Mesenchymal stem cell (in vitro differentiated cells and primary cell): ENCODE measurements at regions not wholly inside any gene's neighbourhood (a gene's known extent, or its start where the extent isn't known, plus 50 kb on each side); places are given as distances from the start of the nearest gene placed in this dataset.
A peak's percentile ranks its signal among the peaks of the same experiment; 100 is the strongest.

Source experiments
- DNase-seq: peaks from one replicate; pipeline ENCODE4 v3.0.0-alpha.2; 2013
- H2AFZ ChIP-seq: one replicate; pipeline ENCODE4 v1.6.1; 2013; ENCODE audit warnings: low read depth, mild to moderate bottlenecking, control low read depth, inconsistent platforms, low read length, moderate library complexity
- H2AK5ac ChIP-seq: 2 replicates; pipeline ENCODE4 v1.6.1; 2013; ENCODE audit warnings: low read length, moderate library complexity, mild to moderate bottlenecking, inconsistent platforms; ENCODE audit not compliant: severe bottlenecking
- H2BK120ac ChIP-seq: one replicate; pipeline ENCODE4 v1.6.1; 2013; ENCODE audit warnings: low read depth, mild to moderate bottlenecking, inconsistent platforms, low read length, moderate library complexity
- H2BK12ac ChIP-seq, 2 experiments: one replicate each; pipeline ENCODE4 v1.6.1; 2013; ENCODE audit warnings: inconsistent platforms in 2 of 2, low read length in 2 of 2, mild to moderate bottlenecking in 2 of 2, moderate library complexity in 2 of 2, control low read depth in 1 of 2
- H2BK15ac ChIP-seq: one replicate; pipeline ENCODE4 v1.6.1; 2013; ENCODE audit warnings: mild to moderate bottlenecking, low read depth, inconsistent platforms; ENCODE audit not compliant: poor library complexity, severe bottlenecking
- H2BK5ac ChIP-seq: 2 replicates; pipeline ENCODE4 v1.6.1; 2013; ENCODE audit warnings: low read depth, mild to moderate bottlenecking, low read length, control low read depth, inconsistent platforms; ENCODE audit not compliant: poor library complexity, severe bottlenecking
- H3K14ac ChIP-seq, 2 experiments: one replicate each; pipeline ENCODE4 v1.6.1; 2013; ENCODE audit warnings: inconsistent platforms in 2 of 2, low read length in 2 of 2, control low read depth in 1 of 2, mild to moderate bottlenecking in 1 of 2, moderate library complexity in 1 of 2
- H3K18ac ChIP-seq, 2 experiments: one replicate each; pipeline ENCODE4 v1.6.1; 2013; ENCODE audit warnings: inconsistent platforms in 2 of 2, low read length in 2 of 2, control low read depth in 1 of 2, low read depth in 1 of 2, mild to moderate bottlenecking in 1 of 2
- H3K23ac ChIP-seq, 2 experiments: one replicate each; pipeline ENCODE4 v1.6.1; 2013; ENCODE audit warnings: inconsistent platforms in 2 of 2, low read length in 2 of 2, mild to moderate bottlenecking in 2 of 2, moderate library complexity in 2 of 2, control low read depth in 1 of 2
- H3K27ac ChIP-seq: 2 replicates; pipeline ENCODE4 v1.5.1; 2013; ENCODE audit warnings: mild to moderate bottlenecking, moderate library complexity, low read length, control low read depth, inconsistent platforms; ENCODE audit not compliant: poor library complexity, severe bottlenecking
- H3K27me3 ChIP-seq, 2 experiments: 2 replicates each; pipeline versions ENCODE4 v1.6.1 to v1.7.0; 2013; ENCODE audit warnings: low read length in 2 of 2, mild to moderate bottlenecking in 2 of 2, moderate library complexity in 2 of 2, control low read depth in 1 of 2, inconsistent platforms in 1 of 2; ENCODE audit not compliant: control insufficient read depth in 1 of 2, insufficient read depth in 1 of 2
- H3K36me3 ChIP-seq, 2 experiments: 2 replicates each; pipeline versions ENCODE4 v1.6.1 to v1.7.0; 2013; ENCODE audit warnings: low read length in 2 of 2, control low read depth in 1 of 2, inconsistent platforms in 1 of 2, low read depth in 1 of 2, mild to moderate bottlenecking in 1 of 2; ENCODE audit not compliant: insufficient read depth in 2 of 2, control insufficient read depth in 1 of 2
- H3K4ac ChIP-seq, 2 experiments: one replicate each; pipeline ENCODE4 v1.6.1; 2013; ENCODE audit warnings: inconsistent platforms in 2 of 2, low read length in 2 of 2, mild to moderate bottlenecking in 2 of 2, moderate library complexity in 2 of 2, control low read depth in 1 of 2, low read depth in 1 of 2
- H3K4me1 ChIP-seq: 2 replicates; pipeline ENCODE4 v1.6.1; 2013; ENCODE audit warnings: low read depth, low read length, control low read depth; ENCODE audit not compliant: control insufficient read depth, insufficient read depth
- H3K4me2 ChIP-seq: 2 replicates; pipeline ENCODE4 v1.6.1; 2013; ENCODE audit warnings: low read length, mild to moderate bottlenecking, inconsistent platforms; ENCODE audit not compliant: poor library complexity, severe bottlenecking
- H3K4me3 ChIP-seq, 2 experiments: 2 replicates each; pipeline versions ENCODE4 v1.5.1 to v1.7.0; 2013; ENCODE audit warnings: low read length in 2 of 2, mild to moderate bottlenecking in 2 of 2, control low read depth in 1 of 2, low read depth in 1 of 2; ENCODE audit not compliant: insufficient read depth in 1 of 2
- H3K79me1 ChIP-seq: replicated peaks from 2 replicates; pipeline ENCODE4 v1.6.1; 2013; ENCODE audit warnings: mild to moderate bottlenecking, control low read depth, low read length, inconsistent platforms; ENCODE audit not compliant: poor library complexity, severe bottlenecking
- H3K9ac ChIP-seq: 2 replicates; pipeline ENCODE4 v1.7.0; 2013; ENCODE audit warnings: mild to moderate bottlenecking, low read length, moderate library complexity
- H3K9me3 ChIP-seq: 2 replicates; pipeline ENCODE4 v1.7.0; 2013; ENCODE audit warnings: mild to moderate bottlenecking, low read length; ENCODE audit not compliant: control insufficient read depth
- H4K8ac ChIP-seq: one replicate; pipeline ENCODE4 v1.6.1; 2013; ENCODE audit warnings: inconsistent platforms, mild to moderate bottlenecking, low read length, moderate library complexity
- H4K91ac ChIP-seq: one replicate; pipeline ENCODE4 v1.6.1; 2013; ENCODE audit warnings: mild to moderate bottlenecking, low read length, inconsistent platforms
- WGBS: methylation state at CpG from one replicate; pipeline ENCODE4 v1.1.7; 2013; ENCODE audit warnings: mixed read lengths; 5-methylcytosine and 5-hydroxymethylcytosine counted together

GRCh38 chr3:87069021-87069420, 78.1 kb upstream of the VGLL3 start:
- Histone ChIP-seq H3K9ac (no peak overlapping the region), H3K23ac (no peak overlapping the region), H2BK12ac (no peak overlapping the region), H3K9me3 (no peaks in the 10 kb centered on the region), H2BK120ac (no peak overlapping the region), H3K27ac (no peak overlapping the region), H3K18ac (no peak overlapping the region), H3K14ac (no peak overlapping the region), H2BK5ac (no peak overlapping the region), H3K27me3 (no peaks in the 10 kb centered on the region), H3K79me1 (no peaks in the 10 kb centered on the region), H2AFZ (no peak overlapping the region), H3K4me2 (no peak overlapping the region), H3K4me3 (no peak overlapping the region), H3K4ac (no peak overlapping the region), H4K91ac (no peak overlapping the region), H3K4me1 (no peaks in the 10 kb centered on the region), H3K36me3 (no peaks in the 10 kb centered on the region), H2BK15ac (no peak overlapping the region), H4K8ac (no peak overlapping the region), H2AK5ac (no peak overlapping the region)
- no peak for DNase-seq
- 81% methylated on average over 4 of the region's 5 CpGs for WGBS

DNA sequence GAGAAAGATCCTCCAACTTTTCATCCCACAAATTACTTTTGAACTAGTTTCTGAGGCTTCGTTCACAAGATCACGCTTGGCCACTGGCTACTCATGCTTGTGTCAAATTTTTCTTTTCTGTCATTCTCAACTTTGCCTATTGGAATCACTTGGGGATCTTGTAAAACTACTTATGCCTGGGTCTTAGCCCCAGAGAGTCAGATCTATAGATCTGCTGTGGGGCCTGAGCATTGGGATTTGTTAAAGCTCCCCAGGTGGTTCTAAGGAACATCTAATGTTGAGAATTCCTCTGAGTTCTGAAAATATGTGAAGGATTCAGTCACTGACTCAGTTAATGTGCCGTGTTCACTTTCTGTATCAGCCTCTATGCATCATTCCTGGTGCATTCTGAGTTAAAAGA, 71.7 kb upstream of the VGLL3 start:
- WGBS: 98% methylated on average over 2 of the region's 3 CpGs

DNA sequence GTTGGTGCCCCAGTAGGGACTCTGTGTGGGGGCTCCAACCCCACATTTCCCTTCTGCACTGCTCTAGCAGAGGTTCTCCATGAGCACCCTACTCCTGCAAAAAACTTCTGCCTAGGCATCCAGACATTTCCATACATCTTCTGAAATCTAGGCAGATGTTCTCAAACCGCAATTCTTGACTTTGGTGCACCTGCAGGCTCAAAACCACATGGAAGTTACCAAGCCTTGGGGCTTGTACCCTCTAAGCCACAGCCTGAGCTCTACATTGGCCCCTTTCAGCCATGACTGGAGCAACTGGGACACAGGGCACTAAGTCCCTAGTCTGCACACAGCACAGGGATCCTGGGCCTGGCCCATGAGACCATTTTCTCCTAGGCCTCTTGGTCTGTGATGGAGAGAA, 66.5 kb upstream of the VGLL3 start:
- no peak overlapping the region for H3K18ac ChIP-seq
- H2BK120ac ChIP-seq: no peak overlapping the region

More for the DNA sequence above, 71.7 kb upstream of the VGLL3 start:
- no peaks in the 10 kb centered on the region for H3K79me1 ChIP-seq
- H4K8ac ChIP-seq: no peak overlapping the region
- no peak overlapping the region for H3K9ac ChIP-seq
- no peak overlapping the region for H3K27ac ChIP-seq
- no peak overlapping the region for H2BK12ac ChIP-seq
- H3K14ac ChIP-seq: no peak overlapping the region
- H2BK120ac ChIP-seq: no peak overlapping the region
- no peak overlapping the region for H4K91ac ChIP-seq
- H2BK5ac ChIP-seq: no peak overlapping the region
- H3K4ac ChIP-seq: no peak overlapping the region
- H3K9me3 ChIP-seq: no peaks in the 10 kb centered on the region
- no peak for DNase-seq
- H3K23ac ChIP-seq: no peak overlapping the region
- no peak overlapping the region for H2AK5ac ChIP-seq
- no peaks in the 10 kb centered on the region for H3K27me3 ChIP-seq
- H2BK15ac ChIP-seq: no peak overlapping the region
- no peaks in the 10 kb centered on the region for H3K4me1 ChIP-seq
- no peak overlapping the region for H3K18ac ChIP-seq
- no peak overlapping the region for H2AFZ ChIP-seq
- H3K36me3 ChIP-seq: no peaks in the 10 kb centered on the region
- no peak overlapping the region for H3K4me2 ChIP-seq
- no peak overlapping the region for H3K4me3 ChIP-seq

DNA sequence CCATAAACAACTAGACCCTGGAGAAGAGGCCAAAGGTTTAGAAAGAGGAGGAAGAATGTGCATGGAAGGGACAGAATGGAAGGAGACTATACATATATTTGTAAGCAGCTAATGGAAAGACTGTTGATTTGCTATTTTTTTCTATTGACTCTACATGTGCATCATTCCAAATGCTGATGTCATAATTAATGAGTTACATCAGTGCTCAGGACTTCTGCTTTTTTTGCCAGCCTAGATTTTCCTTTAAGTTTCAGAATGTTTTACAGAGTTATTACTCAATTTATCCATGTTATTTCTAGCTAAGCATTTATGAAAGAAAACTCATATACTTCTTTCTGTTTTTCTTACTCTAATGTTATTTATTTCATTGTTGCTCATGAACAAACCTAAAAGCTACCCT, 62.6 kb upstream of the VGLL3 start:
- no peak overlapping the region for H2AFZ ChIP-seq

More for the DNA sequence above, 66.5 kb upstream of the VGLL3 start:
- Histone ChIP-seq H3K23ac (no peak overlapping the region), H3K9ac (no peak overlapping the region), H2AK5ac (no peak overlapping the region), H3K4ac (no peak overlapping the region), H4K8ac (no peak overlapping the region), H2BK15ac (no peak overlapping the region), H3K27ac (no peak overlapping the region), H3K36me3 (no peaks in the 10 kb centered on the region), H3K27me3 (no peaks in the 10 kb centered on the region), H3K9me3 (no peaks in the 10 kb centered on the region), H3K4me3 (no peak overlapping the region), H2BK5ac (no peak overlapping the region), H2AFZ (no peak overlapping the region), H3K14ac (no peak overlapping the region), H3K4me2 (no peak overlapping the region), H2BK12ac (no peak overlapping the region), H3K79me1 (no peaks in the 10 kb centered on the region), H3K4me1 (no peaks in the 10 kb centered on the region), H4K91ac (no peak overlapping the region)
- DNase-seq: no peak
- 80% methylated on average over 1 of the region's 1 CpG for WGBS

More for the DNA sequence above, 62.6 kb upstream of the VGLL3 start:
- no peak overlapping the region for H2AK5ac ChIP-seq
- H3K23ac ChIP-seq: no peak overlapping the region
- no peak overlapping the region for H3K9ac ChIP-seq
- H3K9me3 ChIP-seq: no peaks in the 10 kb centered on the region
- H2BK120ac ChIP-seq: no peak overlapping the region
- no peak overlapping the region for H2BK5ac ChIP-seq
- DNase-seq: peak; percentile 0
- no peak overlapping the region for H3K4me3 ChIP-seq
- no peak overlapping the region for H3K27ac ChIP-seq
- no peak overlapping the region for H3K4ac ChIP-seq
- H3K27me3 ChIP-seq: no peaks in the 10 kb centered on the region
- H2BK15ac ChIP-seq: no peak overlapping the region
- no peak overlapping the region for H4K91ac ChIP-seq
- H3K14ac ChIP-seq: no peak overlapping the region
- H3K18ac ChIP-seq: no peak overlapping the region
- no peaks in the 10 kb centered on the region for H3K36me3 ChIP-seq
- H3K4me2 ChIP-seq: no peak overlapping the region
- no peaks in the 10 kb centered on the region for H3K4me1 ChIP-seq
- H2BK12ac ChIP-seq: no peak overlapping the region
- no peak overlapping the region for H4K8ac ChIP-seq
- H3K79me1 ChIP-seq: no peaks in the 10 kb centered on the region
